H1 (cell line): ENCODE measurements at regions not wholly inside any gene's neighbourhood (a gene's known extent, or its start where the extent isn't known, plus 50 kb on each side); places are given as distances from the start of the nearest gene placed in this dataset.

Source experiments
- CBX5 ChIP-seq: fragments of 300-800, 300-1000 bp; sonication (generic); IDR thresholded peaks from 2 replicates; pipeline ENCODE4 v1.7.1; 2016; ENCODE audit warnings: antibody characterized with exemption, low read length, low read depth
- CTCF ChIP-seq, 3 experiments: IDR thresholded peaks; 1 replicate in 2 of 3; 2 replicates in 1 of 3; pipeline versions ENCODE4 v1.5.1 to v1.6.1; 2011; ENCODE audit warnings: low read length in 3 of 3, mild to moderate bottlenecking in 3 of 3, inconsistent platforms in 2 of 3, low read depth in 1 of 3, moderate library complexity in 1 of 3; ENCODE audit not compliant: insufficient read depth in 1 of 3; ENCODE audit errors: control extremely low read depth in 1 of 3
- EGR1 ChIP-seq: IDR thresholded peaks from 2 replicates; pipeline ENCODE4 v1.6.1; 2011; ENCODE audit warnings: low read depth, low read length, borderline replicate concordance
- JUND ChIP-seq: IDR thresholded peaks from 2 replicates; pipeline ENCODE4 v1.6.1; 2011; ENCODE audit warnings: mild to moderate bottlenecking, improper control_type of control experiment, low read length
- PHF8 ChIP-seq: fragments of 200-600 bp; sonication (generic); conservative IDR thresholded peaks from 2 replicates; pipeline ENCODE4 v1.7.1; 2012; ENCODE audit warnings: low read depth, mild to moderate bottlenecking, inconsistent platforms, low read length, moderate library complexity

- TF ChIP-seq CBX5: no peak
- TF ChIP-seq JUND: no peak
- TF ChIP-seq PHF8: no peak
- TF ChIP-seq CTCF (IDR thresholded peaks at IDR 0.05; ENCODE audit: control extremely low read depth in 1 of 3, insufficient read depth in 1 of 3, low read depth in 1 of 3, low read length in 3 of 3): no peak
- TF ChIP-seq EGR1: no peak
Observed at GRCh38 chr11:106222626-106223025, 145.2 kb downstream of the AASDHPPT start.
